CD4-positive, alpha-beta T cell treated with Interleukin-2 at 100 ng/mL for 4 hours (primary cell): ENCODE measurements at regions not wholly inside any gene's neighbourhood (a gene's known extent, or its start where the extent isn't known, plus 50 kb on each side); places are given as distances from the start of the nearest gene placed in this dataset.

ENCODE experiments used
- DNase-seq: peaks from one replicate; pipeline ENCODE4 v3.0.0-alpha.2; 2020; ENCODE audit warnings: low spot score

GRCh38 chr11:70725739-70726138, 327.4 kb downstream of the CTTN start:
- no peak for DNase-seq

- no peak for DNase-seq
These were observed 328.7 kb downstream of the CTTN start for GRCh38 chr11:70727021-70727420.

- DNase-seq = no peak
These were observed 329.7 kb downstream of the CTTN start for GRCh38 chr11:70727899-70728620.

GRCh38 chr11:70729949-70730348, 331.6 kb downstream of the CTTN start:
- no peak for DNase-seq

- DNase-seq = no peak
These were observed 332.1 kb downstream of the CTTN start for GRCh38 chr11:70730411-70730810.

GRCh38 chr11:70731271-70732022, 333.1 kb downstream of the CTTN start:
- DNase-seq = no peak

GRCh38 chr11:70732023-70732880, 333.9 kb downstream of the CTTN start:
- no peak for DNase-seq

GRCh38 chr11:70732881-70733196, 334.5 kb downstream of the CTTN start:
- no peak for DNase-seq

GRCh38 chr11:70733327-70734325, 335.3 kb downstream of the CTTN start:
- no peak for DNase-seq

- no peak for DNase-seq
These were observed 336.1 kb downstream of the CTTN start for GRCh38 chr11:70734379-70734778.

- DNase-seq = no peak
These were observed 336.6 kb downstream of the CTTN start for GRCh38 chr11:70734911-70735310.

GRCh38 chr11:70735976-70736375, 337.6 kb downstream of the CTTN start:
- DNase-seq = no peak

- no peak for DNase-seq
These were observed 338.1 kb downstream of the CTTN start for GRCh38 chr11:70736461-70736860.

GRCh38 chr11:70736937-70737640, 338.8 kb downstream of the CTTN start:
- no peak for DNase-seq

GRCh38 chr11:70737816-70738630, 339.7 kb downstream of the CTTN start:
- DNase-seq = no peak

- DNase-seq = no peak
These were observed 340.3 kb downstream of the CTTN start for GRCh38 chr11:70738661-70739060.

GRCh38 chr11:70739091-70739490, 340.8 kb downstream of the CTTN start:
- DNase-seq = no peak

GRCh38 chr11:70739811-70740487, 341.6 kb downstream of the CTTN start:
- DNase-seq = no peak

GRCh38 chr11:70740488-70740851, 342.1 kb downstream of the CTTN start:
- no peak for DNase-seq

- DNase-seq = no peak
These were observed 342.8 kb downstream of the CTTN start for GRCh38 chr11:70741085-70741484.
